ENCODE measurements at regions not wholly inside any gene's neighbourhood (a gene's known extent, or its start where the extent isn't known, plus 50 kb on each side); places are given as distances from the start of the nearest gene placed in this dataset.

GRCh38 chr6:1503811-1504210 is 105.9 kb upstream of the FOXC1 start:
- no peak for ATAC-seq (ENCODE audit: low read depth)
- intact Hi-C loops (cut with micrococcal nuclease) = no loop called here
- POLR2A ChIA-PET = no interaction called here

GRCh38 chr6:1504465-1504864 is 105.2 kb upstream of the FOXC1 start:
- Mint-ChIP-seq H3K4me3 (no peak overlapping the region), H3K4me1 (no peaks in the 10 kb centered on the region), H3K9me3 (peaks cover 5% of the 10 kb centered on the region), H3K27me3 (peaks cover 11% of the 10 kb centered on the region), H3K27ac (no peak overlapping the region), H3K36me3 (ENCODE audit: low read depth) (no peaks in the 10 kb centered on the region)
- DNase-seq (no peak), ATAC-seq (ENCODE audit: low read depth) (no peak)
- ChIA-PET CTCF (no interaction called here), POLR2A (no interaction called here)
- no peak for TF ChIP-seq CTCF (IDR thresholded peaks at IDR 0.05)
- intact Hi-C loops (cut with micrococcal nuclease) = no loop called here

More at GRCh38 chr6:1503811-1504210, 105.9 kb upstream of the FOXC1 start:
- peaks cover 11% of the 10 kb centered on the region for H3K27me3 Mint-ChIP-seq
- TF ChIP-seq CTCF (IDR thresholded peaks at IDR 0.05) = no peak
- H3K9me3 Mint-ChIP-seq = no peaks in the 10 kb centered on the region
- CTCF ChIA-PET = no interaction called here
- no peak overlapping the region for H3K27ac Mint-ChIP-seq
- H3K36me3 Mint-ChIP-seq (ENCODE audit: low read depth) = no peaks in the 10 kb centered on the region
- no peak overlapping the region for H3K4me3 Mint-ChIP-seq
- H3K4me1 Mint-ChIP-seq = no peaks in the 10 kb centered on the region
- DNase-seq = no peak

GRCh38 chr6:1507251-1507650 is 102.5 kb upstream of the FOXC1 start:
- intact Hi-C loops (cut with micrococcal nuclease) = no loop called here
- ATAC-seq (ENCODE audit: low read depth) = no peak
- CTCF ChIA-PET = no interaction called here

GRCh38 chr6:1509241-1509640 is 100.5 kb upstream of the FOXC1 start:
- H3K4me3 Mint-ChIP-seq = no peak overlapping the region
- peaks cover 5% of the 10 kb centered on the region for H3K9me3 Mint-ChIP-seq
- DNase-seq (no peak), ATAC-seq (ENCODE audit: low read depth) (no peak)
- H3K27me3 Mint-ChIP-seq = no peaks in the 10 kb centered on the region
- H3K4me1 Mint-ChIP-seq = no peaks in the 10 kb centered on the region
- ChIA-PET CTCF (no interaction called here), POLR2A (no interaction called here)
- intact Hi-C loops (cut with micrococcal nuclease) = no loop called here
- no peak overlapping the region for H3K27ac Mint-ChIP-seq
- no peaks in the 10 kb centered on the region for H3K36me3 Mint-ChIP-seq (ENCODE audit: low read depth)
- no peak for TF ChIP-seq CTCF (IDR thresholded peaks at IDR 0.05)

More at GRCh38 chr6:1507251-1507650, 102.5 kb upstream of the FOXC1 start:
- H3K4me1 Mint-ChIP-seq = no peaks in the 10 kb centered on the region
- TF ChIP-seq CTCF (IDR thresholded peaks at IDR 0.05) = no peak
- no peaks in the 10 kb centered on the region for H3K36me3 Mint-ChIP-seq (ENCODE audit: low read depth)
- POLR2A ChIA-PET = no interaction called here
- H3K27me3 Mint-ChIP-seq = peaks cover 3% of the 10 kb centered on the region
- H3K27ac Mint-ChIP-seq = no peak overlapping the region
- peaks cover 5% of the 10 kb centered on the region for H3K9me3 Mint-ChIP-seq
- H3K4me3 Mint-ChIP-seq = no peak overlapping the region
- DNase-seq = no peak

- no peaks in the 10 kb centered on the region for H3K4me1 Mint-ChIP-seq
- no peak for DNase-seq
- CTCF ChIA-PET = no interaction called here
- no peaks in the 10 kb centered on the region for H3K27me3 Mint-ChIP-seq
- no peak overlapping the region for H3K4me3 Mint-ChIP-seq
- H3K9me3 Mint-ChIP-seq = peaks cover 5% of the 10 kb centered on the region
- POLR2A ChIA-PET = no interaction called here
- no peak for TF ChIP-seq CTCF (IDR thresholded peaks at IDR 0.05)
- ATAC-seq (ENCODE audit: low read depth) = no peak
- intact Hi-C loops (cut with micrococcal nuclease) = no loop called here
- no peaks in the 10 kb centered on the region for H3K36me3 Mint-ChIP-seq (ENCODE audit: low read depth)
- no peak overlapping the region for H3K27ac Mint-ChIP-seq
Measured at GRCh38 chr6:1510239-1510638, 99.5 kb upstream of the FOXC1 start.

All from activated B cell treated with CpG ODN at 0.5 μM for 24 hours (primary cell).